ENCODE measurements at regions not wholly inside any gene's neighbourhood (a gene's known extent, or its start where the extent isn't known, plus 50 kb on each side); places are given as distances from the start of the nearest gene placed in this dataset.
A peak's percentile ranks its signal among the peaks of the same experiment; 100 is the strongest.

- Histone ChIP-seq H2AFZ (ENCODE audit: low read length) (no peak overlapping the region), H2BK15ac (ENCODE audit: low read length) (no peak overlapping the region), H3K27me3 (ENCODE audit: control insufficient read depth in 3 of 3, insufficient read depth in 3 of 3, low read depth in 1 of 3, low read length in 3 of 3) (no peaks in the 10 kb centered on the region), H2AK5ac (ENCODE audit: low read depth, low read length) (no peak overlapping the region), H3K9ac (ENCODE audit: low read depth, low read length, poor library complexity) (no peak overlapping the region), H2BK120ac (ENCODE audit: low read depth, low read length) (no peak overlapping the region), H2BK5ac (ENCODE audit: low read length) (no peak overlapping the region), H3K9me3 (replicated peaks in 1 of 2; ENCODE audit: control insufficient read depth in 2 of 2, insufficient read depth in 1 of 2, low read depth in 1 of 2, low read length in 2 of 2) (no peaks in the 10 kb centered on the region), H3K4me1 (ENCODE audit: control insufficient read depth in 2 of 2, insufficient read depth in 1 of 2, low read depth in 1 of 2, low read length in 2 of 2) (no peaks in the 10 kb centered on the region), H3K14ac (ENCODE audit: low read length) (no peak overlapping the region), H3K79me1 (ENCODE audit: low read depth, low read length) (no peaks in the 10 kb centered on the region), H4K8ac (ENCODE audit: low read depth, low read length) (no peak overlapping the region), H4K91ac (ENCODE audit: low read depth, low read length, poor library complexity) (no peak overlapping the region), H3K4ac (ENCODE audit: low read length) (no peak overlapping the region), H3K18ac (ENCODE audit: low read length) (no peak overlapping the region), H3K4me3 (ENCODE audit: low read length in 2 of 2) (no peak overlapping the region), H3K4me2 (ENCODE audit: insufficient read depth, low read length, poor library complexity, severe bottlenecking) (no peak overlapping the region), H3K36me3 (replicated peaks in 1 of 2; ENCODE audit: control insufficient read depth in 2 of 2, insufficient read depth in 2 of 2, low read length in 2 of 2) (no peaks in the 10 kb centered on the region), H3K27ac (replicated peaks; ENCODE audit: low read length) (no peak overlapping the region), H2BK12ac (ENCODE audit: low read length) (no peak overlapping the region), H3K23ac (ENCODE audit: low read depth, low read length, poor library complexity) (no peak overlapping the region)
- no peak for DNase-seq (ENCODE audit: low spot score)
- 100% methylated on average over 1 to 2 of the region's 2 CpGs for WGBS, 2 donors (ENCODE audit: extremely low coverage in 2 of 2, insufficient read length in 2 of 2, insufficient replicate concordance in 1 of 2)
Measured at GRCh38 chrX:925094-925493, 287.4 kb downstream of the CRLF2 start.

GRCh38 chrX:924017-924416 is 288.4 kb downstream of the CRLF2 start:
- no peak overlapping the region for H2BK120ac ChIP-seq (ENCODE audit: low read depth, low read length)
- H4K91ac ChIP-seq (ENCODE audit: low read depth, low read length, poor library complexity), result no peak overlapping the region
- H3K4me2 ChIP-seq (ENCODE audit: insufficient read depth, low read length, poor library complexity, severe bottlenecking), result no peak overlapping the region
- no peak overlapping the region for H3K14ac ChIP-seq (ENCODE audit: low read length)
- H4K8ac ChIP-seq (ENCODE audit: low read depth, low read length), result no peak overlapping the region
- no peaks in the 10 kb centered on the region for H3K36me3 ChIP-seq (replicated peaks in 1 of 2; ENCODE audit: control insufficient read depth in 2 of 2, insufficient read depth in 2 of 2, low read length in 2 of 2)
- no peak overlapping the region for H3K4me3 ChIP-seq (ENCODE audit: low read length in 2 of 2)
- no peak overlapping the region for H2AK5ac ChIP-seq (ENCODE audit: low read depth, low read length)
- H2BK5ac ChIP-seq (ENCODE audit: low read length), result no peak overlapping the region
- WGBS, 2 donors (ENCODE audit: extremely low coverage in 2 of 2, insufficient read length in 2 of 2, insufficient replicate concordance in 1 of 2), result no CpG with 5 or more reads among the region's 2 CpGs
- H3K27me3 ChIP-seq (ENCODE audit: control insufficient read depth in 3 of 3, insufficient read depth in 3 of 3, low read depth in 1 of 3, low read length in 3 of 3), result no peaks in the 10 kb centered on the region
- H3K4me1 ChIP-seq (ENCODE audit: control insufficient read depth in 2 of 2, insufficient read depth in 1 of 2, low read depth in 1 of 2, low read length in 2 of 2), result no peaks in the 10 kb centered on the region
- no peak overlapping the region for H3K9ac ChIP-seq (ENCODE audit: low read depth, low read length, poor library complexity)
- no peak overlapping the region for H2BK15ac ChIP-seq (ENCODE audit: low read length)
- H3K9me3 ChIP-seq (replicated peaks in 1 of 2; ENCODE audit: control insufficient read depth in 2 of 2, insufficient read depth in 1 of 2, low read depth in 1 of 2, low read length in 2 of 2), result no peaks in the 10 kb centered on the region
- no peak overlapping the region for H3K27ac ChIP-seq (replicated peaks; ENCODE audit: low read length)
- DNase-seq (ENCODE audit: low spot score), result no peak
- no peak overlapping the region for H2BK12ac ChIP-seq (ENCODE audit: low read length)
- no peak overlapping the region for H3K4ac ChIP-seq (ENCODE audit: low read length)
- H3K23ac ChIP-seq (ENCODE audit: low read depth, low read length, poor library complexity), result no peak overlapping the region
- H2AFZ ChIP-seq (ENCODE audit: low read length), result no peak overlapping the region
- H3K79me1 ChIP-seq (ENCODE audit: low read depth, low read length), result no peaks in the 10 kb centered on the region
- H3K18ac ChIP-seq (ENCODE audit: low read length), result no peak overlapping the region

- no peak overlapping the region for H3K23ac ChIP-seq (ENCODE audit: low read depth, low read length, poor library complexity)
- H3K9me3 ChIP-seq (replicated peaks in 1 of 2; ENCODE audit: control insufficient read depth in 2 of 2, insufficient read depth in 1 of 2, low read depth in 1 of 2, low read length in 2 of 2), result no peaks in the 10 kb centered on the region
- no peak overlapping the region for H2BK15ac ChIP-seq (ENCODE audit: low read length)
- H3K4me1 ChIP-seq (ENCODE audit: control insufficient read depth in 2 of 2, insufficient read depth in 1 of 2, low read depth in 1 of 2, low read length in 2 of 2), result no peaks in the 10 kb centered on the region
- no peak overlapping the region for H2BK5ac ChIP-seq (ENCODE audit: low read length)
- no peaks in the 10 kb centered on the region for H3K79me1 ChIP-seq (ENCODE audit: low read depth, low read length)
- no peak overlapping the region for H3K9ac ChIP-seq (ENCODE audit: low read depth, low read length, poor library complexity)
- no peaks in the 10 kb centered on the region for H3K27me3 ChIP-seq (ENCODE audit: control insufficient read depth in 3 of 3, insufficient read depth in 3 of 3, low read depth in 1 of 3, low read length in 3 of 3)
- no peak overlapping the region for H3K4me2 ChIP-seq (ENCODE audit: insufficient read depth, low read length, poor library complexity, severe bottlenecking)
- H4K91ac ChIP-seq (ENCODE audit: low read depth, low read length, poor library complexity), result no peak overlapping the region
- no peak overlapping the region for H2AK5ac ChIP-seq (ENCODE audit: low read depth, low read length)
- DNase-seq (ENCODE audit: low spot score), result no peak
- no peak overlapping the region for H2BK120ac ChIP-seq (ENCODE audit: low read depth, low read length)
- H3K27ac ChIP-seq (replicated peaks; ENCODE audit: low read length), result no peak overlapping the region
- H3K4ac ChIP-seq (ENCODE audit: low read length), result no peak overlapping the region
- WGBS, 2 donors (ENCODE audit: extremely low coverage in 2 of 2, insufficient read length in 2 of 2, insufficient replicate concordance in 1 of 2), result no CpG with 5 or more reads among the region's 25 CpGs
- no peak overlapping the region for H3K4me3 ChIP-seq (ENCODE audit: low read length in 2 of 2)
- no peak overlapping the region for H3K18ac ChIP-seq (ENCODE audit: low read length)
- H2AFZ ChIP-seq (ENCODE audit: low read length), result peak overlapping the region; percentile 40
- no peak overlapping the region for H2BK12ac ChIP-seq (ENCODE audit: low read length)
- no peaks in the 10 kb centered on the region for H3K36me3 ChIP-seq (replicated peaks in 1 of 2; ENCODE audit: control insufficient read depth in 2 of 2, insufficient read depth in 2 of 2, low read length in 2 of 2)
- H3K14ac ChIP-seq (ENCODE audit: low read length), result no peak overlapping the region
- H4K8ac ChIP-seq (ENCODE audit: low read depth, low read length), result no peak overlapping the region
Measured at GRCh38 chrX:920234-920799, 289.7 kb downstream of the SHOX start.

- H3K4me1 ChIP-seq (ENCODE audit: control insufficient read depth in 2 of 2, insufficient read depth in 1 of 2, low read depth in 1 of 2, low read length in 2 of 2), result no peaks in the 10 kb centered on the region
- no peak overlapping the region for H3K27ac ChIP-seq (replicated peaks; ENCODE audit: low read length)
- no peaks in the 10 kb centered on the region for H3K9me3 ChIP-seq (replicated peaks in 1 of 2; ENCODE audit: control insufficient read depth in 2 of 2, insufficient read depth in 1 of 2, low read depth in 1 of 2, low read length in 2 of 2)
- no peak overlapping the region for H2AFZ ChIP-seq (ENCODE audit: low read length)
- no peak overlapping the region for H3K4me2 ChIP-seq (ENCODE audit: insufficient read depth, low read length, poor library complexity, severe bottlenecking)
- H4K91ac ChIP-seq (ENCODE audit: low read depth, low read length, poor library complexity), result no peak overlapping the region
- H2BK15ac ChIP-seq (ENCODE audit: low read length), result no peak overlapping the region
- no peak overlapping the region for H3K4ac ChIP-seq (ENCODE audit: low read length)
- no peak overlapping the region for H3K14ac ChIP-seq (ENCODE audit: low read length)
- no peak for DNase-seq (ENCODE audit: low spot score)
- H2AK5ac ChIP-seq (ENCODE audit: low read depth, low read length), result no peak overlapping the region
- no peak overlapping the region for H3K9ac ChIP-seq (ENCODE audit: low read depth, low read length, poor library complexity)
- no peak overlapping the region for H3K4me3 ChIP-seq (ENCODE audit: low read length in 2 of 2)
- H4K8ac ChIP-seq (ENCODE audit: low read depth, low read length), result no peak overlapping the region
- H2BK12ac ChIP-seq (ENCODE audit: low read length), result no peak overlapping the region
- H2BK5ac ChIP-seq (ENCODE audit: low read length), result no peak overlapping the region
- WGBS, 2 donors (ENCODE audit: extremely low coverage in 2 of 2, insufficient read length in 2 of 2, insufficient replicate concordance in 1 of 2), result no CpG with 5 or more reads among the region's 9 CpGs
- H3K79me1 ChIP-seq (ENCODE audit: low read depth, low read length), result no peaks in the 10 kb centered on the region
- no peak overlapping the region for H3K23ac ChIP-seq (ENCODE audit: low read depth, low read length, poor library complexity)
- no peak overlapping the region for H2BK120ac ChIP-seq (ENCODE audit: low read depth, low read length)
- no peaks in the 10 kb centered on the region for H3K36me3 ChIP-seq (replicated peaks in 1 of 2; ENCODE audit: control insufficient read depth in 2 of 2, insufficient read depth in 2 of 2, low read length in 2 of 2)
- H3K18ac ChIP-seq (ENCODE audit: low read length), result no peak overlapping the region
- no peaks in the 10 kb centered on the region for H3K27me3 ChIP-seq (ENCODE audit: control insufficient read depth in 3 of 3, insufficient read depth in 3 of 3, low read depth in 1 of 3, low read length in 3 of 3)
Measured at GRCh38 chrX:916230-916599, 285.6 kb downstream of the SHOX start.
